GM23338 (cell line): ENCODE measurements at regions not wholly inside any gene's neighbourhood (a gene's known extent, or its start where the extent isn't known, plus 50 kb on each side); places are given as distances from the start of the nearest gene placed in this dataset.

ENCODE experiments used
- ATAC-seq: fragments of 200-7000 bp; cut with Tn5 transposase; 3 replicates; pipeline ENCODE4 v1.9.1; 2020
- DNase-seq: peaks from one replicate; pipeline ENCODE4 v3.0.0-alpha.2; 2015; ENCODE audit warnings: low spot score
- H2AFZ ChIP-seq: fragments of 200-600 bp; sonication (generic); 2 replicates; pipeline ENCODE4 v1.8.0; 2016; ENCODE audit warnings: antibody characterized with exemption, mild to moderate bottlenecking, moderate library complexity
- H3F3A ChIP-seq: fragments of 200-600 bp; sonication (generic); replicated peaks from 2 replicates; pipeline ENCODE4 v1.8.0; 2017; ENCODE audit warnings: antibody characterized with exemption, mixed run types, low read depth
- H3K27ac ChIP-seq: fragments of 200-600 bp; sonication (generic); 2 replicates; pipeline ENCODE4 v1.6.1; 2016; ENCODE audit warnings: low read depth
- H3K27me3 ChIP-seq: fragments of 200-600 bp; sonication (generic); 2 replicates; pipeline ENCODE4 v1.8.0; 2016; ENCODE audit warnings: mild to moderate bottlenecking, mixed run types, moderate library complexity; ENCODE audit not compliant: insufficient read depth
- H3K36me3 ChIP-seq: fragments of 200-600 bp; sonication (generic); 2 replicates; pipeline ENCODE4 v1.8.0; 2016; ENCODE audit warnings: mild to moderate bottlenecking; ENCODE audit not compliant: insufficient read depth
- H3K4me1 ChIP-seq: fragments of 200-600 bp; sonication (generic); 2 replicates; pipeline ENCODE4 v1.8.0; 2016; ENCODE audit warnings: mild to moderate bottlenecking, moderate library complexity; ENCODE audit not compliant: insufficient read depth
- H3K4me2 ChIP-seq: fragments of 200-600 bp; sonication (generic); 2 replicates; pipeline ENCODE4 v1.7.1; 2017; ENCODE audit warnings: mixed run types
- H3K4me3 ChIP-seq: fragments of 200-600 bp; sonication (generic); 2 replicates; pipeline ENCODE4 v1.6.1; 2016; ENCODE audit warnings: mixed run types
- H3K79me2 ChIP-seq: fragments of 200-600 bp; sonication (generic); replicated peaks from 2 replicates; pipeline ENCODE4 v1.8.0; 2017; ENCODE audit warnings: mild to moderate bottlenecking; ENCODE audit not compliant: insufficient read depth
- H3K9me2 ChIP-seq: fragments of 200-600 bp; sonication (generic); 2 replicates; pipeline ENCODE4 v1.8.0; 2017; ENCODE audit not compliant: insufficient read depth
- H4K20me1 ChIP-seq: fragments of 200-600 bp; sonication (generic); replicated peaks from 2 replicates; pipeline ENCODE4 v1.8.0; 2017; ENCODE audit warnings: mild to moderate bottlenecking; ENCODE audit not compliant: insufficient read depth
- H3K27ac Mint-ChIP-seq: 2 replicates; pipeline ENCODE4 v1.8.0; 2020; ENCODE audit warnings: inconsistent platforms, mild to moderate bottlenecking, moderate library complexity, mixed read lengths
- H3K27me3 Mint-ChIP-seq: 3 replicates; pipeline ENCODE4 v1.8.0; 2022; ENCODE audit warnings: low read depth, mild to moderate bottlenecking, moderate library complexity, mixed read lengths, inconsistent platforms; ENCODE audit not compliant: insufficient read depth, poor library complexity
- H3K36me3 Mint-ChIP-seq: 3 replicates; pipeline ENCODE4 v1.8.0; 2021; ENCODE audit warnings: low read depth, mild to moderate bottlenecking, inconsistent platforms, moderate library complexity, mixed read lengths
- H3K4me1 Mint-ChIP-seq: 3 replicates; pipeline ENCODE4 v1.8.0; 2020; ENCODE audit warnings: mild to moderate bottlenecking, inconsistent platforms, mixed read lengths
- H3K4me3 Mint-ChIP-seq: 3 replicates; pipeline ENCODE4 v1.8.0; 2021; ENCODE audit warnings: moderate library complexity, mild to moderate bottlenecking, inconsistent platforms, mixed read lengths
- H3K9me3 Mint-ChIP-seq: 3 replicates; pipeline ENCODE4 v1.8.0; 2020; ENCODE audit warnings: moderate library complexity, mild to moderate bottlenecking, inconsistent platforms, mixed read lengths
- CREB1 ChIP-seq: fragments of 250-450 bp; sonication (Bioruptor Pico); IDR thresholded peaks from 2 replicates; pipeline ENCODE4 v1.5.0; 2020; ENCODE audit warnings: low read depth, mild to moderate bottlenecking, moderate library complexity
- CTCF ChIP-seq, 2 experiments: fragments of 200-600 bp in 1 of 2; sonication (generic) in 1 of 2; conservative IDR thresholded peaks; 2 replicates each; pipeline versions ENCODE4 v1.5.1 to v1.6.1; 2016 to 2017; ENCODE audit warnings: antibody characterized with exemption in 2 of 2, low read depth in 2 of 2, mild to moderate bottlenecking in 2 of 2, moderate library complexity in 1 of 2
- ETS1 ChIP-seq: IDR thresholded peaks from 2 replicates; pipeline ENCODE4 v1.6.1; 2016; ENCODE audit warnings: antibody characterized with exemption
- EZH2 ChIP-seq: fragments of 200-600 bp; sonication (generic); IDR thresholded peaks from one replicate; pipeline ENCODE4 v1.8.0; 2017; ENCODE audit warnings: antibody characterized with exemption, mild to moderate bottlenecking, low read depth; ENCODE audit not compliant: unreplicated experiment
- EZH2phosphoT487 ChIP-seq: fragments of 200-600 bp; sonication (generic); IDR thresholded peaks from one replicate; pipeline ENCODE4 v1.8.1; 2018; ENCODE audit warnings: antibody characterized with exemption; ENCODE audit not compliant: unreplicated experiment
- JUNB ChIP-seq: IDR thresholded peaks from one replicate; pipeline ENCODE4 v1.6.1; 2016; ENCODE audit warnings: antibody characterized with exemption; ENCODE audit not compliant: unreplicated experiment
- NANOG ChIP-seq: IDR thresholded peaks from 2 replicates; pipeline ENCODE4 v1.6.1; 2016; ENCODE audit warnings: antibody characterized with exemption, borderline replicate concordance
- POLR2AphosphoS5 ChIP-seq: IDR thresholded peaks from 2 replicates; pipeline ENCODE4 v1.6.1; 2016; ENCODE audit warnings: antibody characterized with exemption, low read depth
- REST ChIP-seq: IDR thresholded peaks from one replicate; pipeline ENCODE4 v1.6.1; 2018; ENCODE audit warnings: antibody characterized with exemption; ENCODE audit not compliant: unreplicated experiment
- STAT1 ChIP-seq: IDR thresholded peaks from one replicate; pipeline ENCODE4 v1.6.1; 2016; ENCODE audit warnings: antibody characterized with exemption; ENCODE audit not compliant: unreplicated experiment
- ZNF114 ChIP-seq: fragments of 250-450 bp; sonication (Bioruptor Pico); IDR thresholded peaks from 2 replicates; pipeline ENCODE4 v1.5.0; 2020; ENCODE audit warnings: mild to moderate bottlenecking, moderate library complexity
- ZNF331 ChIP-seq: fragments of 250-450 bp; sonication (Bioruptor Pico); IDR thresholded peaks from 2 replicates; pipeline ENCODE4 v1.5.0; 2020; ENCODE audit warnings: low read depth, mild to moderate bottlenecking, moderate library complexity
- TF ChIP-seq, protein P1 (sequence below): fragments of 250-450 bp; sonication (Bioruptor Pico); IDR thresholded peaks from 2 replicates; pipeline ENCODE4 v1.5.0; 2020; ENCODE audit warnings: mild to moderate bottlenecking, moderate library complexity

DNA sequence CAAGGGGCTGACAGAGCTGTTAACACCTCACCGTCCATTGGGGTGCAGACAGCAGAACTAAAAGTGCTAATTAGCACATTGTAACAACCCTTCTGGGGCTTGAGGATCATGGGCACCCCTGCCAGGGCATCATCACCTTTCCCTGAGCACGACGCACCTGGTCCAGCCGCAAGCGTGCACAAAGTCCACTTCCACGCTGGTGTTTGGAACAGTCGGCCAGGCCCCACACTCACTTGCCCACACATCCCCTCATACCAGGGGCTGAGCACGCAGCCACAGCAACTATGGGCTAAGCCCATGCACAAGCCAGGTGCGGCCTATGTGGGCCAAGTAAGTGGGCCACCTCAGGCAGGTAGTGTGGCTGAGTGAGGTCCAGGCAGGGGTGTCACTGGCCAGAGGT lies 148.7 kb downstream of the CCDC59 start:
- no peaks in the 10 kb centered on the region for H3K27me3 ChIP-seq
- no peaks in the 10 kb centered on the region for H3K79me2 ChIP-seq
- no peaks in the 10 kb centered on the region for H3K4me1 ChIP-seq
- Mint-ChIP-seq H3K27me3 (peaks cover 3% of the 10 kb centered on the region), H3K36me3 (peaks cover 18% of the 10 kb centered on the region; the same call in 2 of the 3 replicates), H3K4me3 (no peak overlapping the region), H3K9me3 (peaks cover 57% of the 10 kb centered on the region), H3K27ac (no peak overlapping the region), H3K4me1 (no peaks in the 10 kb centered on the region)
- H3F3A ChIP-seq = no peaks in the 10 kb centered on the region
- no peak overlapping the region for H3K27ac ChIP-seq
- no peak overlapping the region for H3K4me3 ChIP-seq
- no peak overlapping the region for H2AFZ ChIP-seq
- H3K9me2 ChIP-seq = peaks cover 4% of the 10 kb centered on the region; the same call in 1 of the 2 replicates
- ATAC-seq (no peak), DNase-seq (no peak)
- no peaks in the 10 kb centered on the region for H4K20me1 ChIP-seq
- H3K36me3 ChIP-seq = 0 out of 2 replicates have a peak, but pooled peaks cover 3% of the 10 kb centered on the region
- H3K4me2 ChIP-seq = no peak overlapping the region
- TF ChIP-seq CTCF (conservative IDR thresholded peaks at IDR 0.05; ENCODE audit: low read depth in 2 of 2) = no peak
- no peak for TF ChIP-seq EZH2phosphoT487
- TF ChIP-seq NANOG = no peak
- TF ChIP-seq STAT1 = no peak
- no peak for TF ChIP-seq EZH2
- no peak for TF ChIP-seq CREB1
- no peak for TF ChIP-seq ZNF331 (CRISPR knock-in tag)
- TF ChIP-seq ZNF114 = no peak
- no peak for TF ChIP-seq ETS1
- TF ChIP-seq REST = no peak
- TF ChIP-seq, protein P1, sequence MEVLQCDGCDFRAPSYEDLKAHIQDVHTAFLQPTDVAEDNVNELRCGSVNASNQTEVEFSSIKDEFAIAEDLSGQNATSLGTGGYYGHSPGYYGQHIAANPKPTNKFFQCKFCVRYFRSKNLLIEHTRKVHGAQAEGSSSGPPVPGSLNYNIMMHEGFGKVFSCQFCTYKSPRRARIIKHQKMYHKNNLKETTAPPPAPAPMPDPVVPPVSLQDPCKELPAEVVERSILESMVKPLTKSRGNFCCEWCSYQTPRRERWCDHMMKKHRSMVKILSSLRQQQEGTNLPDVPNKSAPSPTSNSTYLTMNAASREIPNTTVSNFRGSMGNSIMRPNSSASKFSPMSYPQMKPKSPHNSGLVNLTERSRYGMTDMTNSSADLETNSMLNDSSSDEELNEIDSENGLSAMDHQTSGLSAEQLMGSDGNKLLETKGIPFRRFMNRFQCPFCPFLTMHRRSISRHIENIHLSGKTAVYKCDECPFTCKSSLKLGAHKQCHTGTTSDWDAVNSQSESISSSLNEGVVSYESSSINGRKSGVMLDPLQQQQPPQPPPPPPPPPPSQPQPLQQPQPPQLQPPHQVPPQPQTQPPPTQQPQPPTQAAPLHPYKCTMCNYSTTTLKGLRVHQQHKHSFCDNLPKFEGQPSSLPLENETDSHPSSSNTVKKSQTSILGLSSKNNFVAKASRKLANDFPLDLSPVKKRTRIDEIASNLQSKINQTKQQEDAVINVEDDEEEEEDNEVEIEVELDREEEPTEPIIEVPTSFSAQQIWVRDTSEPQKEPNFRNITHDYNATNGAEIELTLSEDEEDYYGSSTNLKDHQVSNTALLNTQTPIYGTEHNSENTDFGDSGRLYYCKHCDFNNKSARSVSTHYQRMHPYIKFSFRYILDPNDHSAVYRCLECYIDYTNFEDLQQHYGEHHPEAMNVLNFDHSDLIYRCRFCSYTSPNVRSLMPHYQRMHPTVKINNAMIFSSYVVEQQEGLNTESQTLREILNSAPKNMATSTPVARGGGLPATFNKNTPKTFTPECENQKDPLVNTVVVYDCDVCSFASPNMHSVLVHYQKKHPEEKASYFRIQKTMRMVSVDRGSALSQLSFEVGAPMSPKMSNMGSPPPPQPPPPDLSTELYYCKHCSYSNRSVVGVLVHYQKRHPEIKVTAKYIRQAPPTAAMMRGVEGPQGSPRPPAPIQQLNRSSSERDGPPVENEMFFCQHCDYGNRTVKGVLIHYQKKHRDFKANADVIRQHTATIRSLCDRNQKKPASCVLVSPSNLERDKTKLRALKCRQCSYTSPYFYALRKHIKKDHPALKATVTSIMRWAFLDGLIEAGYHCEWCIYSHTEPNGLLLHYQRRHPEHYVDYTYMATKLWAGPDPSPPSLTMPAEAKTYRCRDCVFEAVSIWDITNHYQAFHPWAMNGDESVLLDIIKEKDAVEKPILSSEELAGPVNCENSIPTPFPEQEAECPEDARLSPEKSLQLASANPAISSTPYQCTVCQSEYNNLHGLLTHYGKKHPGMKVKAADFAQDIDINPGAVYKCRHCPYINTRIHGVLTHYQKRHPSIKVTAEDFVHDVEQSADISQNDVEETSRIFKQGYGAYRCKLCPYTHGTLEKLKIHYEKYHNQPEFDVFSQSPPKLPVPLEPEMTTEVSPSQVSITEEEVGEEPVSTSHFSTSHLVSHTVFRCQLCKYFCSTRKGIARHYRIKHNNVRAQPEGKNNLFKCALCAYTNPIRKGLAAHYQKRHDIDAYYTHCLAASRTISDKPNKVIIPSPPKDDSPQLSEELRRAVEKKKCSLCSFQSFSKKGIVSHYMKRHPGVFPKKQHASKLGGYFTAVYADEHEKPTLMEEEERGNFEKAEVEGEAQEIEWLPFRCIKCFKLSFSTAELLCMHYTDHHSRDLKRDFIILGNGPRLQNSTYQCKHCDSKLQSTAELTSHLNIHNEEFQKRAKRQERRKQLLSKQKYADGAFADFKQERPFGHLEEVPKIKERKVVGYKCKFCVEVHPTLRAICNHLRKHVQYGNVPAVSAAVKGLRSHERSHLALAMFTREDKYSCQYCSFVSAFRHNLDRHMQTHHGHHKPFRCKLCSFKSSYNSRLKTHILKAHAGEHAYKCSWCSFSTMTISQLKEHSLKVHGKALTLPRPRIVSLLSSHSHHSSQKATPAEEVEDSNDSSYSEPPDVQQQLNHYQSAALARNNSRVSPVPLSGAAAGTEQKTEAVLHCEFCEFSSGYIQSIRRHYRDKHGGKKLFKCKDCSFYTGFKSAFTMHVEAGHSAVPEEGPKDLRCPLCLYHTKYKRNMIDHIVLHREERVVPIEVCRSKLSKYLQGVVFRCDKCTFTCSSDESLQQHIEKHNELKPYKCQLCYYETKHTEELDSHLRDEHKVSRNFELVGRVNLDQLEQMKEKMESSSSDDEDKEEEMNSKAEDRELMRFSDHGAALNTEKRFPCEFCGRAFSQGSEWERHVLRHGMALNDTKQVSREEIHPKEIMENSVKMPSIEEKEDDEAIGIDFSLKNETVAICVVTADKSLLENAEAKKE (CRISPR knock-in tag) = no peak
- TF ChIP-seq JUNB = no peak
- TF ChIP-seq POLR2AphosphoS5 = no peak
